BE2C (cell line): ENCODE measurements at regions not wholly inside any gene's neighbourhood (a gene's known extent, or its start where the extent isn't known, plus 50 kb on each side); places are given as distances from the start of the nearest gene placed in this dataset.

Experiments
- DNase-seq: peaks from one replicate; pipeline ENCODE4 v3.0.0-alpha.2; 2020
- H3K27me3 ChIP-seq: fragments of 250-450 bp; sonication (Bioruptor Pico); 2 replicates; pipeline ENCODE4 v1.5.1; 2020; ENCODE audit warnings: mild to moderate bottlenecking
- H3K36me3 ChIP-seq: fragments of 250-450 bp; sonication (Bioruptor Pico); 2 replicates; pipeline ENCODE4 v1.5.1; 2020; ENCODE audit warnings: mild to moderate bottlenecking
- H3K4me1 ChIP-seq: fragments of 250-450 bp; sonication (Bioruptor Pico); 2 replicates; pipeline ENCODE4 v1.5.1; 2020
- H3K4me3 ChIP-seq: 2 replicates; pipeline ENCODE4 v1.5.1; 2011; ENCODE audit warnings: low read depth, low read length
- H3K9me3 ChIP-seq: fragments of 250-450 bp; sonication (Bioruptor Pico); 2 replicates; pipeline ENCODE4 v1.5.1; 2020
- TF ChIP-seq, protein P1 (sequence below): IDR thresholded peaks from 2 replicates; pipeline ENCODE4 v1.5.1; 2012; ENCODE audit warnings: mild to moderate bottlenecking, low read depth, low read length

DNA sequence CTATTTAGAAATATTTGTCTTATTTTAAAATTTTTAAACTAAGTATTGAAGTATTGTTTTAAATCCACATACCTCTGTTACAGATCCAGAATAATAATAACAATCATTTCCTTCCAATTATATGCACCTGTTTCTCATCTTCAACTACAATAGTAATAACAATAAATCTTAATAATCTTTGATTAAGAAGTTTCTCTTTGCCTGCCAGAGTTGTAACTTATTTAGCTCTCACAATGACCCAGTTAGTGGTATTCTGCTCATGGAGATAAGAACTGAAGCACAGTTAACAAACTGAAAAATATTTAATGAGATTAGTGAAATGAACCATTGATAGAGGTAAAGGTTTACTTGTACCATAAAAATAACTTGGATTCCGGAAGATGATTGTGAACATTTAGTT is 796.3 kb downstream of the LUZP2 start:
- H3K9me3 ChIP-seq: no peaks in the 10 kb centered on the region
- no peaks in the 10 kb centered on the region for H3K27me3 ChIP-seq
- H3K4me1 ChIP-seq: no peaks in the 10 kb centered on the region
- H3K36me3 ChIP-seq: no peaks in the 10 kb centered on the region
- TF ChIP-seq, protein P1, sequence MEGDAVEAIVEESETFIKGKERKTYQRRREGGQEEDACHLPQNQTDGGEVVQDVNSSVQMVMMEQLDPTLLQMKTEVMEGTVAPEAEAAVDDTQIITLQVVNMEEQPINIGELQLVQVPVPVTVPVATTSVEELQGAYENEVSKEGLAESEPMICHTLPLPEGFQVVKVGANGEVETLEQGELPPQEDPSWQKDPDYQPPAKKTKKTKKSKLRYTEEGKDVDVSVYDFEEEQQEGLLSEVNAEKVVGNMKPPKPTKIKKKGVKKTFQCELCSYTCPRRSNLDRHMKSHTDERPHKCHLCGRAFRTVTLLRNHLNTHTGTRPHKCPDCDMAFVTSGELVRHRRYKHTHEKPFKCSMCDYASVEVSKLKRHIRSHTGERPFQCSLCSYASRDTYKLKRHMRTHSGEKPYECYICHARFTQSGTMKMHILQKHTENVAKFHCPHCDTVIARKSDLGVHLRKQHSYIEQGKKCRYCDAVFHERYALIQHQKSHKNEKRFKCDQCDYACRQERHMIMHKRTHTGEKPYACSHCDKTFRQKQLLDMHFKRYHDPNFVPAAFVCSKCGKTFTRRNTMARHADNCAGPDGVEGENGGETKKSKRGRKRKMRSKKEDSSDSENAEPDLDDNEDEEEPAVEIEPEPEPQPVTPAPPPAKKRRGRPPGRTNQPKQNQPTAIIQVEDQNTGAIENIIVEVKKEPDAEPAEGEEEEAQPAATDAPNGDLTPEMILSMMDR: no peak
- DNase-seq: no peak
- no peak overlapping the region for H3K4me3 ChIP-seq

DNA sequence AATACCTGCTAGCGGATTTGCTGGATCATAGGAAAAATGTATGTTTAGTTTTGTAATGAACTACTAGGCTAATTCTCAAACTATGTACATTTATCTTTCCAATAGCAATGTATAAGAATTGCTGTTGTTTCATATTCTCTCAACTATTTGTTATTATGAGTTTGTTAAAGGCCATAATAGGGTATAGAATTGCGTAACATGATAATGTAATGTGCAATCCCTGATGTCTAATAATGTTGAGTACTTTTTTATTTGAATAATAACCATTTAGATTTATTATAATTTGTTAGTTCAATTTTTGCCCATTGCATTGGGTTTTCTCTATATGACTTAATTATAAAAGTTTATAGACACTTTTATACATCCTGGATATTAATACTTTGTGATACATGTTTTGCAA is 801.6 kb downstream of the LUZP2 start:
- Histone ChIP-seq H3K4me1 (no peaks in the 10 kb centered on the region), H3K9me3 (no peaks in the 10 kb centered on the region), H3K27me3 (no peaks in the 10 kb centered on the region), H3K36me3 (no peaks in the 10 kb centered on the region), H3K4me3 (no peak overlapping the region)
- TF ChIP-seq, protein P1: no peak
- no peak for DNase-seq

- Histone ChIP-seq H3K4me1 (no peaks in the 10 kb centered on the region), H3K4me3 (no peak overlapping the region), H3K36me3 (no peaks in the 10 kb centered on the region), H3K9me3 (no peaks in the 10 kb centered on the region), H3K27me3 (no peaks in the 10 kb centered on the region)
- DNase-seq: no peak
- TF ChIP-seq, protein P1: no peak
Observed at GRCh38 chr11:25309818-25310217, 813.0 kb downstream of the LUZP2 start.

GRCh38 chr11:25317216-25317615 is 820.4 kb downstream of the LUZP2 start:
- no peaks in the 10 kb centered on the region for H3K9me3 ChIP-seq
- no peak for DNase-seq
- TF ChIP-seq, protein P1: no peak
- no peak overlapping the region for H3K4me3 ChIP-seq
- H3K36me3 ChIP-seq: no peaks in the 10 kb centered on the region
- H3K27me3 ChIP-seq: no peaks in the 10 kb centered on the region
- no peaks in the 10 kb centered on the region for H3K4me1 ChIP-seq

- DNase-seq: no peak
- TF ChIP-seq, protein P1: no peak
- no peaks in the 10 kb centered on the region for H3K9me3 ChIP-seq
Observed at GRCh38 chr11:25319127-25319526, 822.3 kb downstream of the LUZP2 start.

GRCh38 chr11:25327656-25328055 is 830.8 kb downstream of the LUZP2 start:
- Histone ChIP-seq H3K4me3 (no peak overlapping the region), H3K4me1 (no peaks in the 10 kb centered on the region), H3K27me3 (no peaks in the 10 kb centered on the region), H3K36me3 (no peaks in the 10 kb centered on the region), H3K9me3 (no peaks in the 10 kb centered on the region)
- TF ChIP-seq, protein P1: no peak
- no peak for DNase-seq

More at GRCh38 chr11:25319127-25319526, 822.3 kb downstream of the LUZP2 start:
- H3K27me3 ChIP-seq: no peaks in the 10 kb centered on the region
- no peaks in the 10 kb centered on the region for H3K4me1 ChIP-seq
- H3K36me3 ChIP-seq: no peaks in the 10 kb centered on the region
- no peak overlapping the region for H3K4me3 ChIP-seq
